ENCODE measurements at regions not wholly inside any gene's neighbourhood (a gene's known extent, or its start where the extent isn't known, plus 50 kb on each side); places are given as distances from the start of the nearest gene placed in this dataset.

DNA sequence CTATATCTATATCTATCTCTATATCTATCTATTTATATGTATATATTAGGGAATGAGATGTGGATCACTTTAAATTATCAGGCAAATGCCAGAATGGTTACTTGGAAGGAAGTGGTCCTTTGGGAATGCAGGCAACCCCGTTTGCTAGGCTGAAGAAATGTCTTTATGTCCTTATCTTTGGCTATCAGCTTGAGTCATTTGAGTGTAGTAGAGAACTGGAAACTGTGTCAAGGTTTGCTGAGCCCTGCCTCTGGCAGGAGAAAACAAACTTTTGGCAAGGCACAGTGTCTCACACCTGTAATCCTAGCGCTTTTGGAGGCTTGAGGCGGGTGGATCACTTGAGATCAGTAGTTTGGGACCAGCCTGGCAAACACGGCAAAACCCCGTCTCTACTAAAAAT lies 167.3 kb downstream of the ACTRT1 start (continued):
- no peak for TF ChIP-seq AFF4 (CRISPR knock-in tag; IDR thresholded peaks at IDR 0.05; ENCODE audit: borderline replicate concordance)

- ChIA-PET POLR2A (no interaction called here), CTCF (no interaction called here)
- no peak for ATAC-seq
- Mint-ChIP-seq H3K27ac (no peak overlapping the region), H3K27me3 (ENCODE audit: low read depth) (no peaks in the 10 kb centered on the region), H3K9me3 (no peaks in the 10 kb centered on the region), H3K4me3 (no peak overlapping the region), H3K36me3 (no peaks in the 10 kb centered on the region), H3K4me1 (no peaks in the 10 kb centered on the region)
- TF ChIP-seq, protein P1, sequence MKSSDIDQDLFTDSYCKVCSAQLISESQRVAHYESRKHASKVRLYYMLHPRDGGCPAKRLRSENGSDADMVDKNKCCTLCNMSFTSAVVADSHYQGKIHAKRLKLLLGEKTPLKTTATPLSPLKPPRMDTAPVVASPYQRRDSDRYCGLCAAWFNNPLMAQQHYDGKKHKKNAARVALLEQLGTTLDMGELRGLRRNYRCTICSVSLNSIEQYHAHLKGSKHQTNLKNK (CRISPR knock-in tag; IDR thresholded peaks at IDR 0.05) = no peak
- TF ChIP-seq ARID4B (CRISPR knock-in tag; IDR thresholded peaks at IDR 0.05; ENCODE audit: borderline replicate concordance) (no peak), RELA (CRISPR knock-in tag; IDR thresholded peaks at IDR 0.05; ENCODE audit: borderline replicate concordance) (no peak), ZNF425 (CRISPR knock-in tag; conservative IDR thresholded peaks at IDR 0.05) (no peak), MYBL2 (CRISPR knock-in tag; IDR thresholded peaks at IDR 0.05) (no peak), MLX (CRISPR knock-in tag; IDR thresholded peaks at IDR 0.05) (no peak), TEAD1 (CRISPR knock-in tag; IDR thresholded peaks at IDR 0.05) (no peak), NR3C1 (CRISPR knock-in tag; conservative IDR thresholded peaks at IDR 0.05; ENCODE audit: low read depth) (no peak), KAT7 (CRISPR knock-in tag; IDR thresholded peaks at IDR 0.05; ENCODE audit: borderline replicate concordance) (no peak)
- TF ChIP-seq, protein P2, sequence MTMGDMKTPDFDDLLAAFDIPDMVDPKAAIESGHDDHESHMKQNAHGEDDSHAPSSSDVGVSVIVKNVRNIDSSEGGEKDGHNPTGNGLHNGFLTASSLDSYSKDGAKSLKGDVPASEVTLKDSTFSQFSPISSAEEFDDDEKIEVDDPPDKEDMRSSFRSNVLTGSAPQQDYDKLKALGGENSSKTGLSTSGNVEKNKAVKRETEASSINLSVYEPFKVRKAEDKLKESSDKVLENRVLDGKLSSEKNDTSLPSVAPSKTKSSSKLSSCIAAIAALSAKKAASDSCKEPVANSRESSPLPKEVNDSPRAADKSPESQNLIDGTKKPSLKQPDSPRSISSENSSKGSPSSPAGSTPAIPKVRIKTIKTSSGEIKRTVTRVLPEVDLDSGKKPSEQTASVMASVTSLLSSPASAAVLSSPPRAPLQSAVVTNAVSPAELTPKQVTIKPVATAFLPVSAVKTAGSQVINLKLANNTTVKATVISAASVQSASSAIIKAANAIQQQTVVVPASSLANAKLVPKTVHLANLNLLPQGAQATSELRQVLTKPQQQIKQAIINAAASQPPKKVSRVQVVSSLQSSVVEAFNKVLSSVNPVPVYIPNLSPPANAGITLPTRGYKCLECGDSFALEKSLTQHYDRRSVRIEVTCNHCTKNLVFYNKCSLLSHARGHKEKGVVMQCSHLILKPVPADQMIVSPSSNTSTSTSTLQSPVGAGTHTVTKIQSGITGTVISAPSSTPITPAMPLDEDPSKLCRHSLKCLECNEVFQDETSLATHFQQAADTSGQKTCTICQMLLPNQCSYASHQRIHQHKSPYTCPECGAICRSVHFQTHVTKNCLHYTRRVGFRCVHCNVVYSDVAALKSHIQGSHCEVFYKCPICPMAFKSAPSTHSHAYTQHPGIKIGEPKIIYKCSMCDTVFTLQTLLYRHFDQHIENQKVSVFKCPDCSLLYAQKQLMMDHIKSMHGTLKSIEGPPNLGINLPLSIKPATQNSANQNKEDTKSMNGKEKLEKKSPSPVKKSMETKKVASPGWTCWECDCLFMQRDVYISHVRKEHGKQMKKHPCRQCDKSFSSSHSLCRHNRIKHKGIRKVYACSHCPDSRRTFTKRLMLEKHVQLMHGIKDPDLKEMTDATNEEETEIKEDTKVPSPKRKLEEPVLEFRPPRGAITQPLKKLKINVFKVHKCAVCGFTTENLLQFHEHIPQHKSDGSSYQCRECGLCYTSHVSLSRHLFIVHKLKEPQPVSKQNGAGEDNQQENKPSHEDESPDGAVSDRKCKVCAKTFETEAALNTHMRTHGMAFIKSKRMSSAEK (CRISPR knock-in tag; IDR thresholded peaks at IDR 0.05; ENCODE audit: borderline replicate concordance) = no peak
- TF ChIP-seq, protein P3, sequence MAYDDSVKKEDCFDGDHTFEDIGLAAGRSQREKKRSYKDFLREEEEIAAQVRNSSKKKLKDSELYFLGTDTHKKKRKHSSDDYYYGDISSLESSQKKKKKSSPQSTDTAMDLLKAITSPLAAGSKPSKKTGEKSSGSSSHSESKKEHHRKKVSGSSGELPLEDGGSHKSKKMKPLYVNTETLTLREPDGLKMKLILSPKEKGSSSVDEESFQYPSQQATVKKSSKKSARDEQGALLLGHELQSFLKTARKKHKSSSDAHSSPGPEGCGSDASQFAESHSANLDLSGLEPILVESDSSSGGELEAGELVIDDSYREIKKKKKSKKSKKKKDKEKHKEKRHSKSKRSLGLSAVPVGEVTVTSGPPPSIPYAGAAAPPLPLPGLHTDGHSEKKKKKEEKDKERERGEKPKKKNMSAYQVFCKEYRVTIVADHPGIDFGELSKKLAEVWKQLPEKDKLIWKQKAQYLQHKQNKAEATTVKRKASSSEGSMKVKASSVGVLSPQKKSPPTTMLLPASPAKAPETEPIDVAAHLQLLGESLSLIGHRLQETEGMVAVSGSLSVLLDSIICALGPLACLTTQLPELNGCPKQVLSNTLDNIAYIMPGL (CRISPR knock-in tag; IDR thresholded peaks at IDR 0.05) = no peak
- DNase-seq (ENCODE audit: low spot score) = no peak
Observed at GRCh38 chrX:127879585-127879984, 172.6 kb downstream of the ACTRT1 start.
